Fibroblast of villous mesenchyme (primary cell): ENCODE measurements at regions not wholly inside any gene's neighbourhood (a gene's known extent, or its start where the extent isn't known, plus 50 kb on each side); places are given as distances from the start of the nearest gene placed in this dataset.

Source experiments
- DNase-seq: peaks from one replicate; pipeline ENCODE4 v3.0.0-alpha.2; 2010; ENCODE audit warnings: low read depth
- H3K4me3 ChIP-seq: 2 replicates; pipeline ENCODE4 v1.5.1; 2011; ENCODE audit warnings: low read depth, mild to moderate bottlenecking, low read length
- CTCF ChIP-seq: IDR thresholded peaks from 2 replicates; pipeline ENCODE4 v1.5.1; 2012; ENCODE audit warnings: low read depth, mild to moderate bottlenecking, low read length; ENCODE audit not compliant: insufficient read depth

GRCh38 chr3:40975711-40976121, 223.6 kb upstream of the CTNNB1 start:
- no peak overlapping the region for H3K4me3 ChIP-seq
- no peak for TF ChIP-seq CTCF
- peak; percentile 42 for DNase-seq

DNA sequence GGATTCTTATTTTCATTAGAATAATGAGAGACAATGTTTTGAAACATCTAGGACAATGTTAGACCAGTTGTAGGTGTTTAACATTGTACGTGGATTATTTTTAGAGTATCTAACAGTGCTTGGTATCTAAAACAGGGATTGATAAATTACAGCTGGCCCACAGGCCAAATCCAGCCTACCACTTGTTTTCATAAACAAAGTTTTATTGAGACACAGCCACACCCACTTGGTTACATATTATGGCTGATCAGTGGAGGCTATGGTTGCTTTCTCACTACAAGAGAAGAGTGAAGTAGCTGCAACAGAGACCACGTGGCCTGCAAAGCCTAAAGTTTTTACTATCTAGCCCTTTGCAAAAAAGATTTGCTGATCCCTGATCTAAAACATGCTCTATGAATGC, 223.1 kb upstream of the CTNNB1 start:
- no peak overlapping the region for H3K4me3 ChIP-seq
- TF ChIP-seq CTCF = no peak
- peak; percentile 67 for DNase-seq

GRCh38 chr3:40978442-40978841, 220.9 kb upstream of the CTNNB1 start:
- no peak for TF ChIP-seq CTCF
- no peak overlapping the region for H3K4me3 ChIP-seq
- DNase-seq = no peak

- no peak overlapping the region for H3K4me3 ChIP-seq
- DNase-seq = no peak
- TF ChIP-seq CTCF = no peak
Observed at GRCh38 chr3:40979962-40980361, 219.3 kb upstream of the CTNNB1 start.

DNA sequence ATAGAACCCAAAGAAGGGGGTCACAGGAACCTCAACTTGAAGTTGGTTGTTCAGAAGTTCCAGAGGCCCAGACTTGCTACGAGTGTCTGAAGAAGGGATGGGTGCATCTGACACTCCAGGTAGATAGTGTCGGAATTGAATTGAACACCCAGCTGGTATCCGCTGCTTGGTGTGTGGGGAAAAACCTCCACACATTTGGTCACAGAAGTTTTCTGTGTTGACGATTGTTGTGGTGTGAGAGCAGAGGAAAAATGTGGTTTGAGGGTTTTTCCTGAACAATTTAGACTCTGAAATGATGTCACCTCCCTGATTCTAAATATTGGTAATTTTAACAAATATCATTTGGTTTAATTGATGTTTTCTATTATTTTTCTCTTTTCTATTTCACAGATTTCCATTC, 218.8 kb upstream of the CTNNB1 start:
- H3K4me3 ChIP-seq = no peak overlapping the region
- no peak for TF ChIP-seq CTCF
- DNase-seq = no peak

GRCh38 chr3:40985195-40985594, 214.1 kb upstream of the CTNNB1 start:
- no peak for TF ChIP-seq CTCF
- H3K4me3 ChIP-seq = no peak overlapping the region
- DNase-seq = no peak

GRCh38 chr3:40988468-40988867, 210.8 kb upstream of the CTNNB1 start:
- TF ChIP-seq CTCF = no peak
- DNase-seq = no peak
- no peak overlapping the region for H3K4me3 ChIP-seq
